ENCODE measurements at regions not wholly inside any gene's neighbourhood (a gene's known extent, or its start where the extent isn't known, plus 50 kb on each side); places are given as distances from the start of the nearest gene placed in this dataset.
"Not testable (repeated sequence)": the region's sequence is repeated elsewhere in the genome, so short reads cannot be mapped to it uniquely, and the experiment has no call there.

DNA sequence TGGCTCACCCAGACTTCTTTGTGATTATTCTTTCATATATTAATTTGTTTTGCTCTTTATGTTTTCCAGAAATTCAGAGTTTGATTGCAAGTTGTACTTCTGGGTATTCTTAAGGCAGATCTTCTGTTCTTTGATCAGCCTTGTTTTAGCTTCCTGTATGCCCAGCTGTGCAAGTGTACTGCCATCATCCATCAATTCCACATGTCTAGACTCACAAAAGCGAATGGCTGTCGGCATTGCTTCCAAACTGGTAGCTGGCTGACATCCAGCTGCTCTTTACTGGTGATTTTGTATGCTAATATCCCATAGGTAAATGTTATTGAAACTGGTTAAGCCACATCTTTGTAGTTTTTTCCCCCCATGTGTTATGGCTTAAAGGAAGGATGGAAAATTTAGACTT, 1084.8 kb upstream of the CITED2 start:
- DNase-seq (ENCODE audit: low read depth), result no peak

DNA sequence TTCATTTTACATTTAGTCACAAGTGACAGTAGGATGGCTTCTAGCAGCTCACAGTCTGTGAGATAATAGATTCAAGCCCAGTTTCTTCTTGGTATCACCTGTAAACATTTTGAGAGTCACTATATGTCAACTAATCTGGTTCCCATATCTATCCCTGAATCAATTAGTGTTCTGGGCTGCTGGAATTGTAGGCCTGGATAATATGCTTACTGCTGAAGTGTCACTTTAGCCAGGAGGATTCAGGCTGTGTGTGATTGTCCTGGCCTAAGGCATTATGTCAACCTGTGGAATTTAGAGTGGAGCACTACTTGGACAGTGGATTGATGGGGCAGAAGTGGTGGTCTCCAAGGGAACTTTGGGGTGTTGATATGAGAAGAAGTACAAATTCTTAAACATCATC, 1071.8 kb upstream of the CITED2 start:
- DNase-seq (ENCODE audit: low read depth), result no peak

DNA sequence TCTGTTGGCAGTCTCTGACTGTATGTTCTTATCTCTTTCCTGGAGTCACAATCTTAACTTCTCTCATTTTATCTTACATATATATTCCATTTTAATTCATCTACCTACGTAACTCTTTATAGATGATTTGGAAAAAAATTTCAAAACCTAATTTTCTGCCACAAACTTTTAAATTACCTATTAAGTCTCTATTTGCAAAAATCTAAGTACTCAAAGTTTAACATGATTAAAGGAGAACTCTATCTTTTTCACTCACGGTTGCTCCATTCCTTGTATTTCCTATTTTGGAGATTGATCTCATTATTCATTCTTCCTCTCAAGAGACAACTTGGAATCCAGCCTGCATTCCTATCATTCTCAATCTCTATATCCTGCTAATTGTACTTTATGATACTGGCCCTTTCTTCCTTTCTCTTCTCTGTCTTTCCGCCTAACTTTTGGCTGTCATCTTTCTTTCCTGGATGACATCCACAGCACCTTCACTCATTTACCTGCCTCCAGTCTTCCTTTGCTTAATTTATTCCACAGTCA, 1071.1 kb upstream of the CITED2 start:
- peak; percentile 33 for DNase-seq (ENCODE audit: low read depth)

DNA sequence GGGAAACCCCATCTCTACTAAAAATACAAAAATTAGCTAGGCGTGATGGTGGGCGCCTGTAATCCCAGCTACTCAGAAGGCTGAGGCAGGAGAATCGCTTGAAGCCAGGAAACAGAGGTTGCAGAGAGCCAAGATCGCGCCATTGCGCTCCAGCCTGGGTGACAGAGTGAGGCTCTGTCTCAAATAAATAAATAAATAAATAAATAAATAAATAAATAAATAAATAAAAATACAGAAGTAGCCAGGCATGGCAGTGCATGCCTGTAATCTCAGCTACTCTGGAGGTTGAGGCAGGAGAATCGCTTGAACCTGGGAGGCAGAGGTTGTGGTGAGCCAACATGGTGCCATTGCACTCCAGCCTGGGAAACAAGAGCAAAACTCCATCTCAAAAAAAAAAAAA, 1068.7 kb upstream of the CITED2 start:
- not testable (repeated sequence) for DNase-seq (ENCODE audit: low read depth)

DNA sequence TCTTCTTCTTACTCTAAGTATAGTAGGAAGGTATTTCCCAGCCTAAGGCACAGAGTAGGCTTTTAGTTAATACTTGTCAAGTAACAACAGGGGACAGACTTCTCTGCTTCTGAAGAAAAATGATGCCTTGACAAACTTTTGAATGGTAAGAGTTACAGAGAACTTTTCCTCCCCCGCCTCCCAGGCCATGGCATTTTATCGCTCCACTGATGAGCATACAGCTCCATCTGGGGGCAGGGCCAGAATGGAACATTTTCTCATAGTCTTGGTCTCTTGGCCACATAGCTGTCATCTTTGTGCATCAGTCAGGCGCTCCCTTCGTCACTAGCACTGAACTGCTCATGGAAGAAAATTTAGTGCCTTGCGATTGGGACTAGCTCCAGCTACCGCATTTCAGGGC, 1066.8 kb upstream of the CITED2 start:
- DNase-seq (ENCODE audit: low read depth), result peak; percentile 79

DNA sequence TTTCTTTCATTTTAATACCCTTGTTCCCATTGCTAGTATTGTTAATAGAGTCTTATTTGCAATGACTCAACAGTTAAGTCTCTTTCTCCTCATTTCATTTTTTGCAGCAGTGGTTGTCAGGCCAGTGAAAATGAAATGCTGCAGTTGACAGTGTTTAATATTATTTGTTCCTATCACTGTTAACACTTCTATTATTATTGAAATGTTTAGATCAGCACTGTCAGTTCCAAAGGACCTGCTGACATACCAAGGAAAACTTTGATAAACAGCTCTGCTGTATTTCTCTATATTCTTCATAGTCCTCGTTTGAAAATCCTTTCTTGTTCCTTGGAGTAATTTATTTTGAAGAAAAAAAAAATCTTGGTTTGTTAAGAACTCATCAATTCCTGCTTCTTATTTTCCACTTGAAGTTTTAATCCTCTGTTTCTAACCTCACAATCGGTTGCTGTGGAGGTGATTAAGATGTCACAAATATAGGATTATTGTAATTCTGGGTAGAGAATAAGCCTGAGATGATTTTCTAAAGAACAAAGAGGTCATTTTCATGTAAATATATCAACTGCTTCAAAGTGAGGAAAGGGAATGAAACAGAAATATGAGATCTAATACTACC, 1065.9 kb upstream of the CITED2 start:
- no peak for DNase-seq (ENCODE audit: low read depth)

DNA sequence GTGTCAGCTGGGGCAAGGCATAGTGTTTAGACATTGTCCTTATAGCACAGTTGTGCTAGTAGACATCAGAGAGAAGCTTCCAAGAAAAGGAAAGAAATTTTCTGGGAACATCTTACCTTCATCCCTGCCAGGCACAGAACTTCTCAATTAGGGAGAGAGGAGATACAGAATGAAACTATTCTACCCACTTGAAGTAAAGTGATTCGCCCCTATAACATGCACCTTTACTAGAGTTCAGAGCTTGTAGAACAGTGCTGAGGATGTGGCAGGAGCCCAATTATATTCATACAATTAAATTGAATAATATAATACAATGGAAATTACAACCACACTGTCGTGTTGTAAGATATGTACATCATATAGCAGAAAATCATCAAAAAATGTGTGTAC, 1063.9 kb upstream of the CITED2 start:
- no peak for DNase-seq (ENCODE audit: low read depth)

DNA sequence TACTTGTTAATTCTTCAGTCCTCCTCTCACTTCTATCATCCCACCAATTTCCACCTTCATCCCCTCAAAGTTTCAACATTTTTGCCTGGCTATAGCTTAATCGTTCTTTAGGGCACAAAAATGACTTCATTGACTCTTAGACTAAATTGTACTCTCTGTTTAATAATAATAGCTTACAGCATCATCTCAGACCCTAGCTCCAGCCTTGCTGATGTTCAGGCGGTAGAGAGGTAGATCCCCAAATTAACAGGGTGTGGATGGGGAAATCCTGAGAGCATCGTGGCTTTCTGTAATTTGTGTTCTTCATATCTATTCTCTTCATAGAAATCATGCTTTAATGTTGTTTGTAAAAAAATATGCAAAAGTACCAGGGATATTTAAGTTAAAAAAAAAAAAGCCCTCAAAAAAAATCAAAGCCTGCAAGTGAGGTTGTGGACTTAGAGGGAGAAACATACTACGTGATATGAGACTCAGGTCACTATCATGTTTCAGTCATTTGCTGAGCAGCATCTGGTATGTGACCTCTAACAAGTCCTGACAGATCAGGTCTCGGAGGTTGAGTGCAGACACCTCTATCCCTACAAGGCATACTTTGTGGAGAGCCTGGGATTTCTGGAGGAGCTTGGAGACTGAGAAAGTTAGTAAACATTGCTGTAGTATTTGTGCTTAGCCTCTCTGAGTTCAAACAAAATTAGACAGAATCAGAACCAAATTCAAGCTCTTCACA, 1063.3 kb upstream of the CITED2 start:
- no peak for DNase-seq (ENCODE audit: low read depth)

DNA sequence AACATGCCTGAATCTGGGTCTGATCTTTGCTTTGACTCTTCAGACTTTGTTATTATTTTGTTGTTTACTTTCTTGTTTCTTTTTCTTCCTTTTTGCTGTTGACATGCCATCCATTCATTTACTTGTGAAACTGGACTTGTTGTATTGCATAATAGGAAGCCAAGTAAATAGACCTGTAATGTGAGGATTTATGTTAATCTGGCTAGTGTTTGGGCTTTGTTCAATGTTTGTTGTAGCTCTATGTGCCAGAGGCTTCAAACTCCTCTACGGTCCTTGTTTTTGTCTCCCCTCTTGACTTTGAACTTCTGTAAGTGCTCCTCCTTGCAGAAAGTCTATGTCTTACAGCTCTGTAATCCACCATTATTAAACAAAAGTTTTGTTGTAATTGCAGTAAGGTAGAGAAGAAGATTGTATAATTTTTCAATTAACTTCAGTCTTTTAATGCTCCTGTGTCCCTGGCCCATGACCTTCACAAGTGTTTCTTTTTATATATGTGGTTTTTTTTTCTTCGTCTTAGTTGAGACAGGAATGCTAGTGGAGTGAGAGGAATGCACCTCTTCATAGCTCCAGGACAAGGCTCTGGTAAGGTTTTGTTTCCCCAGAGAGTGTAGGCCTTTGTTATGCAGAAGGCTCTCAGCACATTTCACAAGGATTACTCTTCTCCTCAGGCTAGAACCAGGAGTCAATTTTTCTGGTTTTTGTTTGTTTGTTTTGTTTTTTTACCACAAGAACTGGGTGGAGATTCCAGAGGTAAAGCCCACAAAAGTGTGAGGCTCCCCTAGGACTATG, 1061.8 kb upstream of the CITED2 start:
- peak; percentile 67 for DNase-seq (ENCODE audit: low read depth)

DNA sequence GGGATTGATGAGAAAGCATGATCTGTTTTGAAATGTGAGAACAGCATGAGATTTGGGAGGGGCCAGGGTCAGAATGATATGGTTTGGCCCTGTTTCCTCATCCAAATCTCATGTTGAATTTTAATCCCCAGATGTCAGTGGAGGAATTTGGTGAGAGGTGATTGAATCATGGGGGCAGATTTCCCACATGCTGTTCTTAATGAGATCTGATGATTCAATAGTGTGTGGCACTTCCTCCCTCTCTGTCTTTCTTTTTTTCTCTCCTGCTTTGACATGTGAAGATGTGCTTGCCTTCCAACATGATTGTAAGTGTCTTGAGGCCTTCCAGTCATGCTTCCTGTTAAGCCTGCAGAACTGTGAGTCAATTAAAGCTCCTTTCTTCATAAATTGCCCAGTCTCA, 1060.3 kb upstream of the CITED2 start:
- DNase-seq (ENCODE audit: low read depth), result no peak

DNA sequence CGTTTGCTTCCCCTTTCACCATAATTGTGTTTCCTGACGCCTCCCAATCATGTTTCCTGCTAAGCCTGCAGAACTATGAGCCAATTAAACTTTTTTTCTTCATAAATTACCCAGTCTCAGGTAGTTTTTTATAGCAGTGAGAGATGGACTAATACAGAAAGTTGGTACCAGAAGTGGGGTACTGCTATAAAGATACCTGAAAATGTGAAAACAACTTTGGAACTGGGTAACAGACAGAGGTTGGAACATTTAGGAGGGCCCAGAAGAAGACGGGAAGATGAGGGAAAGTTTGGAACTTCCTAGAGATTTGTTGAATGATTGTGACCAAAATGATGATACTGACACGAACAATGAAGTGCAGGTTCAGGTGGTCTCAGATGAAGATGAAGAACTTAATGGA, 1058.6 kb upstream of the CITED2 start:
- DNase-seq (ENCODE audit: low read depth), result no peak

DNA sequence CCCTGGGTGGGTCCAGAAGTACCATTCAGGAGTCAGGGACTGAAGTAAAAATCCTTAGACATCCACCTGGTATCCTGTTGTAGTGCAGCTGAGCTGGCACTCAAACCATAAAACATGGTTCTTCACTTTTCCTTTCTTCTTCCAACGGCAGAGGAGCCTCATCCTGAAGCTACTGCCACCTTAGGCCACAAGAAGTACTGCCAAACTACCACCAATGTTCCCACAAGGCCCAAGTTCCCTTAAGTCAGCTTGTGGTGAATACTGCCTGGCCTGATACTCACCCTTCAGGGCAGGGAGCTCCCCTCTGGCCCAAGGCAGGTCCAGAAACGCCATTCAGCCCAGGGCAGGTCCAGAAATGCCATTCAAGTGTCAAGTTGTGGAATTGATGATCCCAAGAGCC, 1053.4 kb upstream of the CITED2 start:
- DNase-seq (ENCODE audit: low read depth), result no peak

DNA sequence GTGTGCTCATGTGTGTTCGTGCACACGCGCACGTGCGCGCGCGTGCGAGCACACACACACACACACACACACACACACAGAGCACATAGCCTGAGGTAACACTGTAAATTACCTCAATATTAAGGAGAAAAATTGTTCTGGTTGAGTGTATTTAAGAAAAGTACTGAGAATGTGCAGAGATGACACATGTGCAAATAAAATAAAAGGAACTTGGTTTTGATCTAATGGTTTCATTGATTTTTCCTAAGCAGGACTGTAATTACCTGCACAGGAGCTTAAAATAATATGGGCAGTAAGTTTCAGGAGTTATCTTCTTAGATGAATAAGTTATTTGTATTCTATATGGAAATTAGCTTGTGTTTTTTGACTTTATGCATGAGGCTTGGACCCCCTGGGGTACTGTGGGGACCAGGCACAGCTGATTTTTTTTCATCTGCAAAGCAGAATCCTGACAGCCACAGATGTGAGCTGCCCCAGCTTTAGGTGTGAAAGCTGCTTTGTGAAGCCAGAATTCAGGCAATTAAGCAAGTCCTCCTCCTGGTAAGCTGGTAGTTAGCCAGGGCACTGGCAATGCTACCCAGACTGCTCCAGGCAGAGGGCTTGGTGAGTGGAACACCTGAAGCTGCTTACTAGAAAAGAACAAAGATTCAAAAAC, 1040.6 kb upstream of the CITED2 start:
- no peak for DNase-seq (ENCODE audit: low read depth)

DNA sequence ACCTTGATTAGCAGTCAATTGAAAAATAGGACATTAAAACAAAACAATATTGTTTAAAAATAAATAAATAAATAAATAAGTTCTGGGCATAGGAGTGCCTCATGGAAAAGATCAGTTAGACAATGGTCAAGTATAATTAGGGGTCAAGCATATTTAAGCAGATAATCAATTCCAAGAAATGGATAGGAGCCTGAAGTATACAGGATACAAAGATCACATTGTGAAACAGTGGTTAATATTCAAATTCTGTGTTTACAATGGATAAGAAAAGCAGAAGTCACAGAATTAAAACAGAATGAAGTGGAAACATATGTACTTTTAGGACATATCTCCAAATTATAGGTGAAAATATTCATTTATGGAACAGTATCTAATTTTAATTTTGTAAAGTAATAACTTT, 1028.6 kb upstream of the CITED2 start:
- DNase-seq (ENCODE audit: low read depth), result no peak

DNA sequence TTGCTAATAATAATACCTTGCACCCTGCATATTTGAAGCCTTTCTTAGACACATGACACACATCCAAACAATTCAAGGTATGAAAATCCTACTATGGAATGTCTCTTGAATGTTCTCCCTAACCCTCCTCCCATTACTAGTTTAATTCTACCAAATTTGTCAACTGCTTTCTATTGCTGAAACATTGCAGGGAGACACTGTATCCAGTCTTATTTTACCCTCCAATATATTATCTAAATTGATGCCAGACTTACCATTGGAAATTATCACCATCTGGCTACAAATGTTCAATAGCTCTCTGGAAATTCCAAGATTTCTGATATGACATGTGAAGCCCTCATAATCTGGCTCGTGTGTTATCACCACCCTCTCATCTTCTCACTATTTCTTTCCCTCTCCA, 1027.3 kb upstream of the CITED2 start:
- no peak for DNase-seq (ENCODE audit: low read depth)

DNA sequence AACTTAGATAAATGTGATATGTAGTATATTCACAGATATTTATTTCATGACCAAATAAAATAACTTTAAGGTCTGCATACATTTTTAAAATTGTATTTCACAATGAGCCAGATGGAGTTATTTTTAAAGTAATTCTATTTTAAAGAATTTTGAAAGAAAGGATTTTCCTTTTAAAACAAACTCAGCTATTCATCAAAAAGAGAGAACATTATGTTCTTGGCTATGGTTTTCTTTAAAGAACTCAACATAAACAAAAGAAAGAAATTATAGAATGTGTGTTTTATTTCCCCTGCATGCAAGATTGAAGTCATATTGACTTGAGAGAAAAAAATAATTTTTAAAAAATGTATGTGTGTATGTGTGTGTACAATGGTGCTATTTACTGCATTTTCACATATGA, 1023.6 kb upstream of the CITED2 start:
- no peak for DNase-seq (ENCODE audit: low read depth)

DNA sequence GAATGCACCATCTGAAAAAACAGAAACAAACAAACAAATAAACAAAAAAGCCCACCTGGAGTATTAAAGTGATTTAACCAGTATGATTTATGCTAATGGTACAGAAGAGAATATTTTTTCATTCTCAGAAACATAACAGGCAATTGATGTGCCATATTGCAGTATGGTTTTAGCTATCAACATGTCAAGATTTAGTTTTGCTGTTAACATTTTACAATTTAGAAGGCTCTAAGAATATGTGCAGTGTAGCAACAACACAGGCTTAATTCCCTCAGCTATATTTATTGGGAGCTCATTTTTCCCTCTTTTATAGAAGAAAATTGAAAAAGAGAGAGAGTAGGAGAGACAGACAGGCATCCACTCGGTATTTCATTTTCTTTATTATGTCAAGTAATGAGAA, 1022.7 kb upstream of the CITED2 start:
- DNase-seq (ENCODE audit: low read depth), result no peak

DNA sequence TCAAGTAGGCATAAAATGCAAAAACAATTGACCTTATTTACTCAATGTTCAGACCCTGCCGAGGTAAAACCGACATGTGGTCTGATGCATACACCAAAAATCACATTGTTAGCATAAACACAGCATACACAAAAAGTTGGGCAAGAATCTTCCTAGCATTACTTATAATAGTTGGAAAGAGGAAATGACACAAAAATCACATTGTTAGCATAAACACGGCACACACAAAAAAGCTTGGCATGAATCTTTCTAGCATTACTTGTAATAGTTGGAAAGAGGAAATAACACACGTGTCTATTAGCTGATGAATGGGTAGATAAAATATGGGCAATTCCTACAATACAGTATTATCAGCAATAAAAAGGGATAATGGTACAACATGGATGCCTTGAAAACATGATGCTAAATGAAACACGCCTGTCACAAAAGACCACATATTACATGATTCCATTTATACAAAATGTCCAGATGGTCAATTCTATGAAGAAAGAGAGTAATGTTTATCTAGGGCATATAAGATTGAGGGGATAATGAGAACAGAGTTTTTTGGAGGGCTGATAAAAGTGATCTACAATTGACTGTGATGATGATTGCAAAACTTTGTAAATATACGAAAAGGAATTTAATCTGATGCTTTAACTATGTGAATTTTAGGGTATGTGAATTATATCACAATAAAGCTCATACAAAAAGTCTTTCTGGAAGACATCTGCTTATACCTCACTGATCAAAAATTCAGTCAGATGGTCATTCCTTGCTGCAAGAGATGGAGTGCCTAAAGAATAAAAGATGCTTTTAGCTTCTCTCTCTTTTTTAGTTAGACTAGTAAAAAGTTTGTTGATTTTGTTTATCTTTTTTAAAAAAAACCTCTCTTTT, 1019.5 kb upstream of the CITED2 start:
- no peak for DNase-seq (ENCODE audit: low read depth)

DNA sequence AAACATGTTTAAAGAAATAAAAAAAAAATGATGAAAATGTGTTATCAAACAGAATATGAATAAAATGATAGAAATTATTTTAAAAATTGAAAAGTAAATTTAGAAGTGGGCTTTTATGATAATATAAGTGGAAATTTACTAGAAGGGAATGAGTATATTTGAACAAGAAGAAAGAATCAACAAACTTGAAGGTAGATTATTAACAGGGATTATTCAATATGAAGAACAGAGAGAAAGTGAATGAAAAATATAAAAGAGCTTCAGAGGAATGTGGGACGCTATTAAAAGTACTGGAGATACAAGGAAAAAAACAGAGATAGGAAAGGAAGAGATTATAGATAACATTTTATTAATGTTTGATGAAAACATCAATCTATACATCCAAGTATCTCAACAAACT, 1014.4 kb upstream of the CITED2 start:
- DNase-seq (ENCODE audit: low read depth), result no peak

DNA sequence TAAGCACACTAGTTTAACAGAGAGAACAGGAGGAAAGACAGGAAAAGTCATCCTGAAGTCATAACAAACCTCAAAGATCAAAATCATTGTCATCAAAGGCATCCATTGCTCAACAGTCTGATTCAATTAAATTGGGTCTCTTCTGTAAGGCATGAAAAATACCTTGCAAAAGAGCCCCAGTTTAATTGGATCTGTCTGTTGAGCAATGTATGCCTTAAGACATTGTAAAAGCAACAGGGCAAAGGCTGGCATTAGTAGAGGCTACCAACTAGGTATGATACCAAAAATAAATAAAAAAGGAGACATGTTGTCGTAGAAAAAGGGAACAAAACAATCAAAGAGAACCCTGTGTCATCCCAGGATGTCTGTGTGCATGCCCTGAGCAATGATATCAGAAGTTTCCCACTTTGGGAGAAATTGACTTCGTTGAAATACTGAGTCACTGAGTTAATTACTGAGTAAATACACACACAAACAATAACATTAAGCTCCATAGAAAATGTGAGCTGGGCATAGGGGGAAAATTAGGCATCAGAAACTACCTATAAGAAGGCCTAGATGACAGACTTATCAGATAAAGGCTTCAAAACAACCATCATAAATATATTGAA, 1013.8 kb upstream of the CITED2 start:
- DNase-seq (ENCODE audit: low read depth), result no peak

DNA sequence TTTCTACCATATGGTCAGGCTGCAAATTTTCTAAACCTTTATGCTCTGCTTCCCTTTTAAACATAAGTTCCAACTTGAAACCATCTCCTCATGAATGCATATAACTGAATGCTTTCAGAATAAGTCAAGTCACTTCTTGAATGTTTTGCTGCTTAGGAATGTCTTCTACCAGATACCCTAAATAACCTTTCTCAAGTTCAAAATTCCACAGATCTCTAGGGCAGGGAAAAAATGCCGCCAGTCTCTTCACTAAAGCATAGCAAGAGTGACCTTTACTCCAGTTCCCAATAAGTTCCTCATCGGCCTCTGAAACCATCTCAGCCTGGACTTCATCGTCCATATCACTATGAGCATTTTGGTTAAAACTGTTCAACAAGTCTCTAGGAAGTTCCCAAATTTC, 1011.2 kb upstream of the CITED2 start:
- DNase-seq (ENCODE audit: low read depth), result no peak

Measured in GM04504 (cell line).